Activated T-helper 2 cell treated with anti-CD3 and anti-CD28 coated beads, Interferon-gamma antibody, Interleukin-2, Interleukin-4, amounts not matched to agents 10 μg/mL and 5 μg/mL and 100 μg/mL, durations not matched to agents 14 hours and 24 hours and 36 hours (primary cell): ENCODE measurements at regions not wholly inside any gene's neighbourhood (a gene's known extent, or its start where the extent isn't known, plus 50 kb on each side); places are given as distances from the start of the nearest gene placed in this dataset.
"Not testable (repeated sequence)": the region's sequence is repeated elsewhere in the genome, so short reads cannot be mapped to it uniquely, and the experiment has no call there.

ENCODE experiments used
- DNase-seq: peaks from one replicate; pipeline ENCODE4 v3.0.0; 2021; ENCODE audit warnings: low spot score
- H3K27ac Mint-ChIP-seq: one replicate; pipeline ENCODE4 v1.8.0; 2021; ENCODE audit warnings: mixed read lengths
- H3K27me3 Mint-ChIP-seq: one replicate; pipeline ENCODE4 v1.8.0; 2021; ENCODE audit warnings: low read depth, mixed read lengths
- H3K36me3 Mint-ChIP-seq: one replicate; pipeline ENCODE4 v1.8.0; 2021; ENCODE audit warnings: low read depth, mixed read lengths
- H3K4me1 Mint-ChIP-seq: one replicate; pipeline ENCODE4 v1.8.0; 2021; ENCODE audit warnings: low read depth, mixed read lengths
- H3K4me3 Mint-ChIP-seq: one replicate; pipeline ENCODE4 v1.8.0; 2021; ENCODE audit warnings: low read depth, mild to moderate bottlenecking, moderate library complexity, mixed read lengths
- H3K9me3 Mint-ChIP-seq: one replicate; pipeline ENCODE4 v1.8.0; 2021; ENCODE audit warnings: mixed read lengths
- intact Hi-C: fragments of 100-400 bp; cut with micrococcal nuclease; formaldehyde crosslinking; loops from one replicate; pipeline ENCODE4 v1.15.1; 2023

DNA sequence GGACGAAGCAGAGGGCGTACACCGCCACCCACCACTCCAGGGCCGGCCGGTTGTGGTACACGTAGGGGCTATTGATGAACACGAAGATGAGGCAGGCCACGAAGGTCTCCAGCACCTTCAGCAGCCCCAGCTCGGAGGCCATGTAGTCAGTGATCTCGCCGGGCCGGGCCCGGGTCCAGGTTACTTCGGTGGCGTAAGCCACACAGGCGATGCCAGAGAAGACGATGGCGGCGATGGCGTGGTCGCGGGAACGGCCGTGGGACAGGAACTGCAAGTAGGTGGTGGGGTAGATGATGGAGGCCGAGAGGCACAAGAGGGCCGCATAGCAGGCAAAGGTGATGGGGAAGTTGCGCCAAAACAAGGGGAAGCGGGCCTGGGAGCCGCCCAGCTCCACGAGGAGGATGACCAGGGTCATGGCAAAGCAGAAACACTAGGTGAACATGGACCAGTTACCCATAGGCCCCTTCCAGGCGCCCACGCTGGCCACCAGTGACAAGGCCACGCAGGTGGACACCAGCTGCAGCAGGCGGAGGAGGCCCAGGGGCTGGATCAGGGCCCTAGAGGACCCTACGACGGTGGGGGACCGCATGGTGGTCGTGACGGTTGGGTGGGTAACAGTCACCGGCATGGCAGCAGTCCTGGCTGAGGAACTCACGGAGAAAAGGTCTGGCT lies 128.4 kb upstream of the FAM98A start:
- Mint-ChIP-seq H3K27ac (no peak overlapping the region), H3K4me1 (no peaks in the 10 kb centered on the region), H3K4me3 (no peak overlapping the region), H3K9me3 (no peaks in the 10 kb centered on the region), H3K27me3 (no peaks in the 10 kb centered on the region), H3K36me3 (no peaks in the 10 kb centered on the region)
- DNase-seq, result no peak
- intact Hi-C loops, result no loop called here

DNA sequence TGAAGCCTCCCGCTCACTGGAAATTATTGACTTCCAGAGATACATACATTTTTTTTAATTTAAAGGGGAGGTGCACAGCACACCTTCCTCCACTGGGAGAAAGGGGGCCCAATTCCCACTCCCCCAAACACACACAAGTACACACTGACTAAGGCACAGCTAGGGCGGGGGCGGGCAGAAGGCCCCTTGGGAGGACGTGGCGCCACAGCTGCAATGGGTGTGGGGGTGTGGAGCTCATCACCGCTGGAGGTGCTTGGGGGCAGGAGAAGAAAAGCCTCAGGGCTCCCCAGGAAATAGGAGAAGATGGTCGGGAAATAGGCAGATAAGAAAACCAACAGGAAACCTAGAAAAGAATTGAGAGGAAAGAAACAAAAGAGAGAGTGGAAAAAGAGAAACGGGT lies 127.3 kb upstream of the FAM98A start:
- no peak for DNase-seq
- Mint-ChIP-seq H3K9me3 (no peaks in the 10 kb centered on the region), H3K27me3 (no peaks in the 10 kb centered on the region), H3K4me3 (no peak overlapping the region), H3K4me1 (no peaks in the 10 kb centered on the region), H3K36me3 (no peaks in the 10 kb centered on the region), H3K27ac (no peak overlapping the region)
- intact Hi-C loops, result no loop called here

DNA sequence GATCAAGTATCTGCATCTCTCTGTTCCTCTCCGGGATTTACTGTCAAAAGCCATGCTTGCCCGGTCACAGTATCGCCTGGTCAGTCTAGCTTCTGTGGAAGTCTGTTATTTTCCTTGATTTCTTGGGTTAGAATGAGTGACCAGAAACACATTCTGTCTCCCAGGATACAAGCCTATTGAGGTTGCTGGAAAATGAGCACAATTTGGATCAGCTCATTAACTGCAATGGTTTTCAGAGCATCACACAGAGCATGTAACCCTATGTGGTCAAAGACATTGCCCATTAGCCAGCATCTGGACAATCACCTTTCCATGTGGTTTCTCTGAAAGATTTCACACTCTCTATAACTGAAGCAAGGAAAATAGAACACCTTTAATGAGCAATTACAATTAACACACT lies 124.2 kb upstream of the FAM98A start:
- no peaks in the 10 kb centered on the region for H3K27me3 Mint-ChIP-seq
- intact Hi-C loops, result no loop called here
- no peaks in the 10 kb centered on the region for H3K9me3 Mint-ChIP-seq
- no peak for DNase-seq
- H3K4me3 Mint-ChIP-seq, result no peak overlapping the region
- H3K4me1 Mint-ChIP-seq, result no peaks in the 10 kb centered on the region
- no peaks in the 10 kb centered on the region for H3K36me3 Mint-ChIP-seq
- H3K27ac Mint-ChIP-seq, result no peak overlapping the region

DNA sequence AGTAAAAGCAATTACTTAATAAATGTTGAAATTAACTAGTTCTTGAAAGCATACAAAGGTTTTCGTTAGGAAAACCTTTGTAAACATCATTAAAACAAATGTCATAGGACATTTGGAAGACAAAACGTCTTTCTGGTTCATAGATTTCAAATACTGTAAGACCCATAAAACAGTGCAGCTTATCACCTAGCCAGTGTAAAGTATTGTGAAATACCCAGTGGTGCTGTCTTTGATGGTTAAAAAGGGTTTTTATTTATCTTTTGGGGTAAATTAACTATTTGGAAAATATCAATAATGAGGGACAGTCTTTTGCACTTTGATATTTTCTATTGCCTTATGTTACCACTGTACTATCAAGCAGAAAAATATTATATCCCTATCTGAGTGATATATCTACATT lies 120.0 kb upstream of the FAM98A start:
- no peaks in the 10 kb centered on the region for H3K9me3 Mint-ChIP-seq
- H3K27me3 Mint-ChIP-seq, result no peaks in the 10 kb centered on the region
- intact Hi-C loops, result no loop called here
- H3K27ac Mint-ChIP-seq, result no peak overlapping the region
- no peak for DNase-seq
- no peaks in the 10 kb centered on the region for H3K4me1 Mint-ChIP-seq
- no peaks in the 10 kb centered on the region for H3K36me3 Mint-ChIP-seq
- H3K4me3 Mint-ChIP-seq, result no peak overlapping the region

DNA sequence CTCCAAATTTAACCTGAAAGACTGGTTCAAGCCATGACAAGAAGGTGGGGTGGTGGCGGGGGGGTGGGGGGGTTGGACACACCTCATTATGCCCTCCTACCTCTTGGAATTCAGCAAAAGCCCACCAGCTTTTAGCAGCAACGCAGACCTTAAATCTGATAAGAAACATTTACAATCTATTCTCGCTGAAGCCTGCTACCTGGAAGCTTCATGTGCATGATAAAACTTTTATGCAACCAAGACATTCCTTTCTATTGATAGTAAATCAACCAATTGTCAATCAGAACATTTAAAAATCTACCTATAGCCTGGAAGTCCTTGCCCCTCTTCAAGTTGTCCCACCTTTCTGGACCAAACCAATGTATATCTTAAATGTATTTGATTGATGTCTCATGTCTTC lies 113.6 kb upstream of the FAM98A start:
- Mint-ChIP-seq H3K36me3 (no peaks in the 10 kb centered on the region), H3K9me3 (no peaks in the 10 kb centered on the region), H3K27me3 (no peaks in the 10 kb centered on the region), H3K4me1 (no peaks in the 10 kb centered on the region), H3K4me3 (no peak overlapping the region), H3K27ac (no peak overlapping the region)
- intact Hi-C loops, result no loop called here
- DNase-seq, result no peak

GRCh38 chr2:33709951-33710350 lies 110.9 kb upstream of the FAM98A start:
- no peak for DNase-seq
- no peak overlapping the region for H3K4me3 Mint-ChIP-seq
- intact Hi-C loops, result no loop called here
- H3K27ac Mint-ChIP-seq, result no peak overlapping the region
- no peaks in the 10 kb centered on the region for H3K36me3 Mint-ChIP-seq
- H3K9me3 Mint-ChIP-seq, result no peaks in the 10 kb centered on the region
- H3K27me3 Mint-ChIP-seq, result no peaks in the 10 kb centered on the region
- H3K4me1 Mint-ChIP-seq, result no peaks in the 10 kb centered on the region

GRCh38 chr2:33707312-33707711 lies 108.2 kb upstream of the FAM98A start:
- Mint-ChIP-seq H3K36me3 (no peaks in the 10 kb centered on the region), H3K27ac (no peak overlapping the region), H3K4me1 (no peaks in the 10 kb centered on the region), H3K4me3 (no peak overlapping the region), H3K27me3 (no peaks in the 10 kb centered on the region), H3K9me3 (no peaks in the 10 kb centered on the region)
- intact Hi-C loops, result no loop called here
- DNase-seq, result no peak

DNA sequence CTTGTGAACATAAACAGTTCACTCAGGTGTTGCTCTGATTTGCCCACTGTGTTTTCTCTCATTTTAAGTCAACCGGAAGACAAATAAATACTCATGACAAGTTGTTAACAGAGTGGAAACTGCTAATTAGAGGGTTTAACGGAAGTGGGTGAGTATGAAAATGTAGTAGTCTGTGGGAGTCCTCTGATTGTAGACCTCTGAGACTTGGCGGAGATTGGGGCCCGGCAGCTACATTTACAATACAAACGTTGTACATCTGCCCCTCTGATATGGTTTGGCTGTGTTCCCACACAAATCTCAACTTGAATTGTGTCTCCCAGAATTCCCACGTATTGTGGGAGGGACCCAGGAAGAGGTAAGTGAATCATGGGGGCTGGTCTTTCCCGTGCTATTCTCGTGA lies 107.3 kb upstream of the FAM98A start:
- H3K9me3 Mint-ChIP-seq, result no peaks in the 10 kb centered on the region
- no peak overlapping the region for H3K27ac Mint-ChIP-seq
- no peaks in the 10 kb centered on the region for H3K36me3 Mint-ChIP-seq
- no peaks in the 10 kb centered on the region for H3K27me3 Mint-ChIP-seq
- no peak for DNase-seq
- H3K4me3 Mint-ChIP-seq, result no peak overlapping the region
- no peaks in the 10 kb centered on the region for H3K4me1 Mint-ChIP-seq
- intact Hi-C loops, result no loop called here

- Mint-ChIP-seq H3K9me3 (no peaks in the 10 kb centered on the region), H3K27me3 (no peaks in the 10 kb centered on the region), H3K4me1 (no peaks in the 10 kb centered on the region), H3K36me3 (no peaks in the 10 kb centered on the region), H3K4me3 (no peak overlapping the region), H3K27ac (no peak overlapping the region)
- DNase-seq, result no peak
- intact Hi-C loops, result no loop called here
Measured at GRCh38 chr2:33704406-33704855, 105.3 kb upstream of the FAM98A start.

DNA sequence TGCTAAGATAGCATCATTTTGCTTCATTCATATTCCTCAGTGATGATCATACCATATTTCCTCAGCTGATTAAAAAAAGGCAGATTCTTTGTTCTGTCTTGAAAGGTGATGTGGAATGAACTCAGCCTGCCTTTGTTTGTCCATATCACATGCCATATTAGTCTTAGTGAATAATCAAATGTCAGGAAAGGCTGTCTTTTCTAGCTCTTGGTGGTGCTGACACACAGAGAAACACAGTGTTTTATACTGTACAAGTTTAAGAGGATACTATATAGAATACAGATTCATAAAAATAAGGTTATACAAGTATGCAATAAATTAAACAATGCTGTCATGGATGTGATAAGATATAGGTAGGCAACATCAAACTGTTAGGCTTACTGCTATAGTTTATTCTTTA lies 97.1 kb upstream of the FAM98A start:
- no peaks in the 10 kb centered on the region for H3K36me3 Mint-ChIP-seq
- no peaks in the 10 kb centered on the region for H3K4me1 Mint-ChIP-seq
- H3K27me3 Mint-ChIP-seq, result no peaks in the 10 kb centered on the region

GRCh38 chr2:33694904-33695303 lies 95.8 kb upstream of the FAM98A start:
- peaks cover 8% of the 10 kb centered on the region for H3K9me3 Mint-ChIP-seq
- H3K4me1 Mint-ChIP-seq, result no peaks in the 10 kb centered on the region
- H3K27me3 Mint-ChIP-seq, result no peaks in the 10 kb centered on the region
- H3K4me3 Mint-ChIP-seq, result no peak overlapping the region
- H3K36me3 Mint-ChIP-seq, result no peaks in the 10 kb centered on the region
- DNase-seq, result no peak
- H3K27ac Mint-ChIP-seq, result no peak overlapping the region
- intact Hi-C loops, result no loop called here

More for the DNA sequence above, 97.1 kb upstream of the FAM98A start:
- Mint-ChIP-seq H3K27ac (no peak overlapping the region), H3K4me3 (no peak overlapping the region), H3K9me3 (peaks cover 5% of the 10 kb centered on the region)
- no peak for DNase-seq
- intact Hi-C loops, result no loop called here

DNA sequence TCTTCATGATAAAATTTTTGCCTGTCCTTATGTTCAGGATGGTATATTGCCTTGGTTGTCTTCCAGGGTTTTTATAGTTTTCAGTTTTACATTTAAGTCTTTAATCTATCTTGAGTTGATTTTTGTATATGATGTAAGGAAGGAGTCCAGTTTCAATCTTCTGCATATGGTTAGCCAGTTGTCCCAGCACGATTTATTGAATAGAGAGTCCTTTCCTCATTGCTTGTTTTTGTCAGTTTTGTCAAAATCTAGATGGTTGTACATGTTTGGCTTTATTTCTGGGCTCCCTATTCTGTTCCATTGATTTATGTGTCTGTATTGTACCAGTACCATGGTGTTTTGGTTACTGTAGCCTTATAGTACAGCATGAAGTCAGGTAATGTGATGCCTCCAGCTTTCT lies 91.6 kb upstream of the FAM98A start:
- H3K27ac Mint-ChIP-seq, intact Hi-C loops, H3K27me3 Mint-ChIP-seq, DNase-seq, H3K4me1 Mint-ChIP-seq, H3K36me3 Mint-ChIP-seq, H3K4me3 Mint-ChIP-seq: not testable (repeated sequence)
- peaks cover 25% of the 10 kb centered on the region for H3K9me3 Mint-ChIP-seq

DNA sequence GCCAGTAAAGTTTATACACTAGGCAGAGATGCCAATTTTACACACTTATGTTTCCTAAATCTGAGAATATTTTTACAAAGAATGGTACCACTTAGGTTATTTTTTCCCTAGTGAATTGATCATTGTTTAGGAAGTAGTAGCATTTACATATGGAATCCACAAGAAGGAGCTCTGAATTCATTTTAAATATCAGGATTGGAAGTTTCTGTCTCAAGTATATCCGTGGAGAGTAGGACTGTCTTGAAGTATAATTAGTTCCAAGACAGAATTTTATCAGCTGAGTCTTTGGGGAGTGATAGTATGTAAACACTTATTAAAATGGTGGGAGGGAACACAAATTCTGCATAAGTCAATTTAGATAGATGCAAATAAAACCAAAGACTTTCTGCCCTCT lies 82.3 kb upstream of the FAM98A start:
- Mint-ChIP-seq H3K27me3 (no peaks in the 10 kb centered on the region), H3K9me3 (peaks cover 7% of the 10 kb centered on the region), H3K4me3 (no peak overlapping the region), H3K36me3 (no peaks in the 10 kb centered on the region), H3K27ac (no peak overlapping the region), H3K4me1 (no peaks in the 10 kb centered on the region)
- no peak for DNase-seq
- intact Hi-C loops, result no loop called here
